HG02840 (cell line): ENCODE measurements at regions not wholly inside any gene's neighbourhood (a gene's known extent, or its start where the extent isn't known, plus 50 kb on each side); places are given as distances from the start of the nearest gene placed in this dataset.

Source experiments
- ATAC-seq: cut with Tn5 transposase; IDR thresholded peaks from one replicate; pipeline ENCODE4 v1.9.1; 2021; ENCODE audit warnings: mild to moderate bottlenecking, moderate library complexity, moderate number of reproducible peaks; ENCODE audit not compliant: unreplicated experiment, low FRiP score

DNA sequence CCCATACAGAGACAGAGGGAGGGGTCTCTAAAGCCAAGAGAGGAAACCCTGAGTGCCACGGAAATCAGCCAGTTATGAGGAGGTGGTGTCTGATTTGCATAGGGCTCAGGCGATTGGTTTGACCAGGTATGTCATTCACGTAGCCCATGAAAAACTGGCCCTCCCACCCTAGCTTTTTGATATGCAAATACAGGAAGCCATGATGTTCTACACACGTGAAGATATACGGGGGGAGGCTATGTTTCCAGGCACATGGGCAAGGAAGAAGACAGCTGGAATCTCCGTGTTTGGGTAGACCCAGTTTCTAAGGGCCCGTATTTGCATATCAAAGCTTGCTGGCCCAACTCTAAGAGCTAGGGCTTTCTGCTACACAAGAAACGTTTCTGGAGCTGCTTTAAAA lies 717.8 kb upstream of the SEL1L start:
- ATAC-seq, result no peak

DNA sequence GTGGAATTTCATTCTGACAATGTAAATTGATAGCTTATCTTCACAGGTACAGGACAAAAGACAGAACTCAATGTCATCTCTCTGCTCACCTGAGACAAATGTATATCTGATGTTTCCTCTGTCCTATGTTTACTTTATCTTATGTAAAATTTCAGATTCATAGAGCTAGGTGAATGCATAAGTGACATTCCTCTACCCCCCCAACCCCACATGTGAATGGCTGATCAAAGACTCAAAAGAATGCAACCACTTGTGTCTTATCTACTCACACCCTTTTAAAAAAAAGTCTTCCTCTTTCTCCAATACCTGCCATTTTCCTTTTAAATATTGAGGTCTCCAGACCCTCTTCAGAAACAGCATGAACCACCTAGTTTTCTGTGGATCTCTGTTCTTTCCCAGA lies 736.6 kb upstream of the SEL1L start:
- ATAC-seq, result no peak

DNA sequence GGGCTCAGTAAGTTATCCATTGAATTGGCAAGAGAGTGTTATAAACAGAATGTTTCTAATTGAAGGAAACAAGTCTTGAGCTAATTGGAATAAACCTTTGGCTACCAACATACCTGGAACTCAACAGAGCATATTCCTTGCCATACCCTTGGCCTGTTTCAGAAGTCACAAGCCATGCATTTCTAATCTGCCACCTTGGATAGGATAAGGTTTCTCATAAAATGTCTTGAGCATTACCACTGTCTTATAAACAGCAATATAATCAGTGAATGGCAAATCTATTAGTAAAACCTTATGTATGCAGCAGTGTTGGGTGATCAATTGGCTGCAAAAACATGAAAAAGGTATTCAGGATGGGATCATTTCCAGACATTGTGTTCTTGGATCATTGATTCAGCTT lies 765.2 kb upstream of the SEL1L start:
- ATAC-seq, result no peak

DNA sequence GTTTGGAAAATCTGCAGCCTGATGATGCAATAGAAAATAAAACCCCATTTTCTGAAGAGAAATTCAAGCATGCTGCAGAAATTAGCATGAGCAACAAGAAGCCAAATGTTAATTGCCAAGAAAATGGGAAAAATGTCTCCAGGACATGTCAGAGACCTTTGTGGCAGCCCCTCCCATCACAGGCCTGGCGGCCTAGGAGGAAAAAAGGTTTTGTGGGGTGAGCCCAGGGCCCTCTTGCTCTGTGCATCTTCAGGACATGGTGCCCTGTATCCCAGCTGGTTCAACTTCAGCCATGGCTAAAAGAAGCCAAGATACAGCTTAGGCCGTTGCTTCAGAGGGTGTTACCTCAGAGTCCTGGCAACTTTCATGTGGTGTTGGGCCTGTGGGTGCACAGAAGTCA lies 775.5 kb upstream of the SEL1L start:
- no peak for ATAC-seq

DNA sequence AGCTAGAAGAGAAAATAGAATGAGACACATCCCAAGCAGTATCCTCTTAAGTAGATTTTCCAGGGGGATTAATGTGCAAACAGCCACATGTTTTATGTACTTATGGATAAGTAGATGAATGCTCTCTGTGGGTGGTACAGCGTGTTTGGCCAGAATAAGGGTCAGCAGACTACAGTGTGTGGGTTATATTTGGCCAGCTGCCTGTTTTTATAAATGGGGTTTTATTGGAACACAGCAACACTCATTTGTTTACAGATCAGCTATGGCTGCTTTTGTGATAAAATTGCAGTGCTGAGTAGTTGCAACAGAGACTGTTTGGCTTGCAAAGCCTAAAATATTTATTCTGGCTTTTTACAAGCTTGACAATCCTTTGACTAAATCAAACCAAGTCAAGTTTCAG lies 780.2 kb upstream of the SEL1L start:
- no peak for ATAC-seq

DNA sequence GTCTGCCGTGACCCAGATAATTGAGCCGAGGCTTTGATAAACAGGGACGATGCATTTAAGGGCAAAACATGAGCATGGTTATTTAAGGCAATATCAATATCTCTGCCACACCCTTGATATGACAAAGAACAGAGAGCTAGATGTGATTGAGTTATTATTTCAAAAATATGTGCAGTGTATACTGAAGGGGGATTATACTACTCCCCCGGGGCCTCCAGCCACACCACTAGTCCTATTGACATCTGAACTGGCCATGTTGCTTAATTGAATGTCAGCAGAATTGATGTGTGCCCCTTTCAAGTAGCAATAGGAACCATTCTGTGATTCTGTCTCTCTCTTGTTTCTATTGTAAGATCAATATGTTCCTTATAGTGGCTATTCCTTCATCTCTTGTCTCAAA lies 794.8 kb upstream of the SEL1L start:
- ATAC-seq, result no peak

DNA sequence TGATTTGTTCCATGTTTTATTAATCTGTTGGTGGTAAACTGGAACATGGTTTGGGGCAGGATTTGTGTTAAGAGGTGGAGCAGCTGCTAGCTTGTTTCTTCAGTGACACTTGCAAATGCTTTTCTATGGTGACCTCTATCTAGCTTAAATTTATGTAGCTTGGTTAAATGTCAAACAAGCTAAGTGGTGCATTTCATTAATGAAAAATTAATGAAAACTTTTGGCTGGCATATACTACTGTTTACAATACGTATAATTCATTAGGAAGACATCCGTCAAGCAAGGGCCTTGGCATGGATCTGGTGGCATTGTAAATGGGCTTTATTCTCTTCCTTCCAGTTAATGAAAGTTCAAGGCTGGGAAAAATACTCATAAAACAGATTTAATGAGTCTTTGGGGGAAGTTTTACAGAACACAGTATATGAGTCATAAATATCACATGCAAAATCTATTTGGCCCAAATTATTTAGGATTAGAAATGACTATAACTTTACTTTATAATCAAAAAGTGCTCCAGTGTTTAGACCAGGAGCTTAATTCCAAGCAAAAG lies 807.7 kb upstream of the SEL1L start:
- no peak for ATAC-seq

DNA sequence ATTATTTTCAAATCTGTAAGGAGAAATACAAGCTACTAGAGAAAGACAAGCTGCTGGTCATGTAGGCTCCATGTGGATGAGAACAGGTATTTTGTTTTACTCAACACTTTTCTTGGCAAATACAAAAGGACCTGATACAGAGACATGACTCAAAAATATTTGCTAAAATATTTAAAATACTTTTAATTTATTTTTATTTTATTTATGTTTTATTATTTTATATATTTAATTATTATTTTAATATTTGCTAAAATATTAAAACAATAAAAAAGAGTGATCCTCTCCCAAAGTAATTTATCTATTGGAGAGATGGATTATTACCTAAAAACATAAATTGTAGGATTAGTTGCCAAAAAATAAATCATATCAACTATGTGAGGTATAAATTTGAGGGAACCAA lies 808.9 kb upstream of the SEL1L start:
- ATAC-seq, result no peak

DNA sequence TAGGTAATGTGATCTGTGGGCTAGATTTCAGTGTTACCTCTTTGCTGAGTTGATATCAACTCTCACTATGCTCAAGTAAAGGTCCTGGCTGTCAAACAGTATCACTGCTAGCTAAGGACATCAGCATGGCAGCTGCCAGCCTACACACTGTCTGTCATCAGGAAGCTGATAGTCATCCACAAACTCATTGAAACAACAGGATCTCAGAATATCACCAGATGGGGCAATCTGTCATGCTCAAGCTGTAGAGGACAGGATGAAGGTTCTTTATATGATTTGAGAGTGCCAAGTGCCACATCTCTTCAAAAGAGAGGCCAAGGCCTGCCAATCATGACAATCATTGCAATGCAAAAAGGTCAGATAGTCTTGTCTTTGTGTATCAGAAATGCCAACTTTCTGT lies 811.5 kb upstream of the SEL1L start:
- ATAC-seq, result no peak

DNA sequence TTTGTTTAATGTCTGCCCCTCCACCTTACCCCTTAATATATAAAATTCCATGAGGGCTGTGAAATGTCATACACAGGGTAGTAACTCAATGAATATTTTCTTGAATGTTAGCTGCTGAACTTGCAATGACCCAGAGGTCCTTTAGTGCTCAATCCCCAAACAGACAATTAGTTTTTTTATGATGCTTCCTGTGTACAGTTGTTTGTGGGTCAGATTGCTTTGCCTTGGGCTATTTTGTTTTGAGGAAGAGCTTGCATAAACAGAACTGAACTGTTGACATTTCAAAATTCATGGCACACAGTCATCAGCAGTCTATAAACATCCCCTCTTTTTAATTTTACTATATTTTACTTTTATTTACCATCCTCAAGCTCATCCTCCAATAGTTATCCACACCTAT lies 820.5 kb upstream of the SEL1L start:
- ATAC-seq, result no peak

DNA sequence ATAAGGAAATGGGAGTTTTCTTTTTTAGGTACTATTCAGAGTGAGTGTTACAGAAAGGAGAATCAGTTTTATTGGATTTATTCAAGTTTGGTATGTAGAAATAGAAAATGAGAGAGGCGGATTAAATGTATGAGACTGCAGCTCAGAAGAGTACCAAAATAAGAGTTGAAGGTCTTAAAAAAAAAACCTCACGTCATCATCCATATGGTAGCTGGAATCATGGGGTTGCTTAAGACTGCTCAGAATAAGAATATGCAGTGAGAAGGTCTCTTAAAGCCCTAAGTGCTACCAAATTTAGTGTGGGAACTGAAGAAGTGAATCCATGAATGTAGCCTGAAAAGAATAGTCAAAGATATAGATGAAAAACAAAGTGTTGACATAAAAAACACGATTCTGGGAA lies 825.5 kb upstream of the SEL1L start:
- ATAC-seq, result no peak

DNA sequence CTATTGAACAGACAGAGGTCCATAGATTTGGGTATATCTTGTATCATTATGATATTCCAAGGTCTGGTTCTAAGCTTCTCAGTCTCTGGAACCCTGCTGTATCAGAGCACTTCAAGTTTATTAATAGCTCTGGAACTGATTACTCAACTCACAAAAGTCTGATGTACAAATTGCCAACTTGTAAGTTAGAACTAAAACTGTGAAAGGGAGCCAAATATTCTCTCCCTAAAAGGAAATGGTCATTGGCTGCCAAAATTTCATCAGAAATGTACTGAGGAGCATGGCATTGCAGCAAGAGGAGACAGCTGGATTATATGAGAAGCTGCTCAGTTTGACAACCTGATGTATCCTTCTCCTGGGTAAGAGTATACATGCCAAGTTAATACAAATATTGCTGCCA lies 828.8 kb upstream of the SEL1L start:
- no peak for ATAC-seq

DNA sequence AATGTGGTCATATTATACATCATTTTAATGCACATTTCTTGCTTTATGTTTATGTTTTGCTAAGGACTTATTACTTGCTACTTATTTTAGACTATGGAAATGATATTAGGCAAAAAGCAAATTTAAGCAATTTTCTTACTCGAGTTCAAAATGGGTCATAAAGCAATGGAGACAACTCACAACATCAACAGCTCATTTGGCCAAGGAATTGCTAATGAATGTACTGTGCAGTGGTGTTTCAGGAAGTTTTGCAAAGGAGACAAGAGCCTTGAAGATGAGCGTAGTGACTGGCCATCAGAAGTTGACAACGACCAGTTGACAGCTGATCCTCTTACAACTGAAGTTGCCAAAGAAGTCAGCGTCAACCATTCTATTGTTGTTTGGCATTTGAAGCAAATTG lies 831.8 kb upstream of the SEL1L start:
- ATAC-seq, result no peak

DNA sequence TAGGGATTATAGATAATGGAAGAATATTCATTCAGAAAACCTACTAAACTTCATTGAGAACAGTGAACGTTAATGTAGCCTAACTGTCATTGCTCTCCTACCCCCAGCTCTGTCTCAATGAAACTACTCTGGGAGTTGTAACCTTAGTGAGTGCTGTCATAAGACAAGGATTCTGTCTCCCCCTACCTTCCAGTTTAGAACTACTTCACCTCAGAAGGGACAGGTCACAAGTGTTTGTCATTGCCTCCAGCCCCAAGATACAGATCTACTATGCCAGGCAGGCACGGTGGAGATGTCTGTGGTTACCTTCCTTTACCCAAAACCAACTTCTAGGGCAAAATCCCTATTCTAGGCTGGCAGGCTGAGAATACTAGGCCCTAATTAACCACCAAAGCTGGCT lies 833.1 kb upstream of the SEL1L start:
- no peak for ATAC-seq

DNA sequence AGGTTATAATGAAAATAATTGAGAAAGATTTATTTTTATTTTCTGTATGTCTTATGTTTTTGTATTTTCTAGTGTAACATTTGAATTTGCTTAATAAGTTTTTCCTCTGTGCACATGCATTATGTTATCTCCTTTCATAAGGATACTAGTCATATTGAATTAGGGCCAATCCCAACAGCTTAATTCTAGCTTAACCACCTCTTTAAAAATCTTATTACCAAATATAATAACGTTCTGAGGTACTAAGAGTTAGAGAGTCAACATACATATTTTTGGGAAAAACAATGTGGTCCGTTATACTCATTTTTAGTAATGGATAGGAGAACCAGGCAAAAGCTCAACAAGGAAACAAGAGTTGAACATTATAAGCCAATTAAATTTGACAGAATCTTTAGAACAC lies 845.6 kb upstream of the SEL1L start:
- ATAC-seq, result no peak

DNA sequence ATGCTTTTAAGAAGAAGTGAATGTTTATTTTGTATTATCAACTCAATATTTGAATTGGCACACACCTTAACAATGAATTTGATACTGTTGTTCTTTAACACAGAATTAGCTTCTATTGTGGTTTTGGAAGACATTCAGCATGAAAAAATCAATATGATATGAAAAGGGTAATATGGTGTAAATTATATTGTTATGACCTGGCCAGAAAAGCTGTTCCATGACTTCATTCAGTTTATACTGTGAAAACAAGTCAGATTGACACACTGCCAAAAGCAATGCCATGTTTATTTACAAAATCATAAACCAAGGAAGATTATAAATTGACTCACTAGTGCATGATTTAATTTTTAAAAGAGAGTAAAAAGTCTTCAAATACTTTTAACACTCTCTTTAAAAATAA lies 851.4 kb upstream of the SEL1L start:
- no peak for ATAC-seq

DNA sequence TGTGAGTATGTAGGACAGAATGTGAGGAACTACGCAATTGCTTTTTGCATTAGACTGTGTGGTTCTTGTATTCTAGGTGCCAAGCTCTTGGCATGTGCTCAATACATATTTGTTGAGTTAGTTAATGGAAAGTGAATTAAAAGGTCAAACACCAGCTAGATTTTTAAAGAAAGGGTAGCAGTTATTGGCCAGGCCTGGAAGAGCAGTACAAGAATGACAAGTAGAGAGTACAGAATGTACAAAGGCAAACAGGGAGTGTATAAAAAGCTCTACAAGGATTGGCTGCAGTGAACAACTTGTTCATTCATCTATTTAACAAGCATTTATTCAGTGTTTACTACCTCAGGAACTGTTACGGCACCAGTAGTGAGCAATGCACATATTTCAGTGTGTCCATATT lies 854.0 kb upstream of the SEL1L start:
- ATAC-seq, result no peak

DNA sequence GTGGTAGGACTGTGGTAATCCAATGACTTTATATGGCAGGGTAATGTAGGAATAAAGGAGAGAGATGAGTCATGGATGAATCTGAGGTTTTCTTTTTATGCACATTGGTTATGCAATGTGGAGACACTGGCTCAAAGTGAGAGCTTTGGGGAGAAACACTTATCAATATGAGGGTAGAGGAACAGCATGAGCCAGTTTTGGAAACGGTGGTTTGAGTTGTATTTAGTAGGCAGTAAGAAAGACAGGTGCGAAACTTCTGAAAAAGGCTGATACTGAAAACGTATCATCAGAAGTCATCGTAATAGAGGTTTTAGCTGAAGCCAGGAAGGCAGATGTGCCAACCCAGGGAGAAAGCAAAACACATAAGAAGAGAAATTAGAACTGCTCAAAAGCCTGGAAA lies 854.8 kb upstream of the SEL1L start:
- ATAC-seq, result no peak

DNA sequence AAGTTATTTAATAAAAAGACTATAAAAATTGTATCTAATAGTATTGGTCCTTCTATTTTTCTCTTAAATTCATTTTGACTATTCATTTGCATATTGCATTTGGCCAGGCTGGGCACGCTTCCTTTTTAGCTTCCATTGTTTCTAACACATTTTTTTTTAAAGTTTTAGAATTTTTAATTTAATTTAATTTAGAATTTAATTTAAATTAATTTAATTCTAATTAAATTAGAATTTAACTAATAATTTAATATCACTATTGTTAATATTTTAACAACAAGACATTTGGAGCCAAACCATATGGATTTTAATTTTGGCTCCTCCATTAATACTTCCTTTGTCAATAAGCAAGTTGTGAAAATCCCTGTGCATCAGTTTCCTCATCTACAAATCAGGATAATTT lies 856.9 kb upstream of the SEL1L start:
- ATAC-seq, result no peak

DNA sequence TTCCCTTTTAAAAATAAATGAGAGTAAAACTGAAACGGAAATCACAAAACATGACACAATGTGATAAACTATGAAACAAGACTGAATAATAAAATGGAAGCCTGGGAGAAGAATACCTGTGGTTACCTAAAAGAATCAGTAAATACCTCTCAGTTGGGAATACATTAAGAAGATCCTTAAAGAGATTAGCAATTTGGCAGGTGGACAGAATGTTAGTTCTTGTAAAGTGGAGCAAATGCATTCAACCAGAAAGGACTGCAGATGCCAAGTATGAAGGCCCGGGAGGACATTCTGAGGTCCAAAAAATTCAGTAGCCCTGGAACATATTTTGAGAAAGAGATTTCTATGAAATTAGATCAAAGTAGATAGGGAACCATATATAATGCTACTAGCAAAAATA lies 861.3 kb upstream of the SEL1L start:
- no peak for ATAC-seq

DNA sequence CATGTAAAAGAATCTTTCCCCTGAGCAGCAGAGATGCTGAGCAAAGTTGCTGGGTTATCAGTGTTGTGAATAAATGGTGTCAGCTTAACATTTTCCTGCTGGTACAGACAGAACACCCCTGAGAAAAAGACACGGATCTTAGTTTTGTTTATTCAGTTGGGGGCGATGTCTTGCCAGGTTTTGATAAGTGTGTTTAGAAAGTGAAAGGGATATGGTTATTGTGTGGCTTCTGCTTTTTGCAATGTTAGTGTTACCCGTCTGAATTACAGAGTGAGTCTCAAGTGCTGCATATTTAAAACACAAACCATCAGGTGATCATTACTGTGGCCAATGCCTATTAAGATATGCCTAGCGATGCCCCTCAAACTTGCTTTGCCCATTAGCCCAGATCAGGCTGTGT lies 864.6 kb upstream of the SEL1L start:
- no peak for ATAC-seq

DNA sequence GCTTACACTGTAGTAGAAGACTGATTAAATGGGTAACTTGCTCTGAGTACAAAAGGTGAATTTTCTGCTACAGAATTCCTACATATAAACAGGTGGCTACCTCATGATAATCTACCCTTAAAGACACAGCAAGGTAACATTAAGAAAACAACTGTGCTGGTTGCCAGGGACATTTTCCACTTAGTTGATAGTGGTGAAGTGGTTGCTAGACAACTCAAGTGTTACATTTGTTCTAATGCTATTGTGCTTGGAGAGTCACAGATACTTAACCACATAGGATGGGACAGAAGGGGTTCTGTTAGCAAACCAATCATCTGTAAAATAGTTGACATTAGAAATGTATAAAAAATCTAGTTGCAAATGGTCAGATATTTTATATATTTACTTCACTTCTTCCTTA lies 870.3 kb upstream of the SEL1L start:
- ATAC-seq, result no peak

DNA sequence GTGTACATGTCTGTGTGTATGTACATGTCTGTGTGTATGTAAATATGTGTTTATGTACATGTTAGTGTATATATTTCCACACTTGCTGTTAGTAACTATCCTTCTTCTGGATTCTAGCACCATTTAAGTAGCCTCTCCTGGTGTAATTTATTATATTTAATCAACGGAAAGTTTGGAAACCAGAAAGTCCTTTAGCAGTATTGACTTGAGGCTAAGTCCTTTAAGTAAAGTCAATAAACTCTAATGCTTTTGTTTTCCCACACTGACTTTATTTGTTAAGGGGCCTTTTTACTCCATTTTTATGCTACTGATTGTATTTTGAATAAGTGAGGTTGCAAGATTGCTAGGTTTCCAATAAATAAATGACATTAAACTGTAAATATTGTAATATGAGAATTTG lies 876.4 kb upstream of the SEL1L start:
- no peak for ATAC-seq
